Type B pancreatic cell (in vitro differentiated cells): ENCODE measurements at regions not wholly inside any gene's neighbourhood (a gene's known extent, or its start where the extent isn't known, plus 50 kb on each side); places are given as distances from the start of the nearest gene placed in this dataset.
"Not testable (repeated sequence)": the region's sequence is repeated elsewhere in the genome, so short reads cannot be mapped to it uniquely, and the experiment has no call there.

Source experiments
- DNase-seq: peaks from one replicate; pipeline ENCODE4 v3.0.0; 2021; ENCODE audit warnings: mixed read lengths; ENCODE audit not compliant: unreplicated experiment; ENCODE audit errors: extremely low spot score
- H3K27ac Mint-ChIP-seq: 2 replicates; pipeline ENCODE4 v1.8.0; 2021; ENCODE audit warnings: mild to moderate bottlenecking, mixed read lengths
- H3K27me3 Mint-ChIP-seq: 2 replicates; pipeline ENCODE4 v1.8.0; 2021; ENCODE audit warnings: mixed read lengths
- H3K36me3 Mint-ChIP-seq: 2 replicates; pipeline ENCODE4 v1.8.0; 2021; ENCODE audit warnings: mixed read lengths
- H3K4me1 Mint-ChIP-seq: one replicate; pipeline ENCODE4 v1.8.0; 2021; ENCODE audit warnings: mixed read lengths; ENCODE audit not compliant: unreplicated experiment
- H3K4me3 Mint-ChIP-seq: 2 replicates; pipeline ENCODE4 v1.8.0; 2021; ENCODE audit warnings: mild to moderate bottlenecking, mixed read lengths
- H3K9me3 Mint-ChIP-seq: 2 replicates; pipeline ENCODE4 v1.8.0; 2021; ENCODE audit warnings: mixed read lengths
- TF ChIP-seq, protein P1 (sequence below): fragments of 200-600 bp; sonication (generic); conservative IDR thresholded peaks from 2 replicates; pipeline ENCODE4 v1.5.0; 2021; ENCODE audit warnings: antibody characterized with exemption, mild to moderate bottlenecking

DNA sequence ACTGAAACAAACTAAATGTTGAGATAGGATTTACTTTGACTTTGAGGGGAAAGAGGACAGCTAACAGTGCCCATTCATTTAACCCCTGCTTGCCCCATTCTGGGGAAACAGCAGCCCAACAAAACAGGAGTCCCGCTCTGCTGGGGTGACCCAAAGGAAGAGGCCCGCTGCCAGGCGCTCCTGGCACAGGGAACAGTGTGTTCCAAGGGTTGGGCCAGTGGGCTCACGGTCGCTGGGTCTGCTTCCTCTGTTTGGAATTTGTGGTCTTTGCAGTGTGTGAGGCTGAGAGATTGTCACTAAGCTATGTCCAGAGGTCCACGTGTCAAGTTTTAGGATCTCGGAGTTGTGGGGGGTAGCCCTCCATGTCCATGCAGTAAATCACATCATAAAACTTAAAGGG lies 250.4 kb upstream of the C2CD4B start:
- Mint-ChIP-seq H3K27me3 (no peaks in the 10 kb centered on the region), H3K9me3 (no peaks in the 10 kb centered on the region), H3K36me3 (no peaks in the 10 kb centered on the region), H3K4me3 (no peak overlapping the region), H3K27ac (no peak overlapping the region), H3K4me1 (peaks cover 29% of the 10 kb centered on the region)
- TF ChIP-seq, protein P1, sequence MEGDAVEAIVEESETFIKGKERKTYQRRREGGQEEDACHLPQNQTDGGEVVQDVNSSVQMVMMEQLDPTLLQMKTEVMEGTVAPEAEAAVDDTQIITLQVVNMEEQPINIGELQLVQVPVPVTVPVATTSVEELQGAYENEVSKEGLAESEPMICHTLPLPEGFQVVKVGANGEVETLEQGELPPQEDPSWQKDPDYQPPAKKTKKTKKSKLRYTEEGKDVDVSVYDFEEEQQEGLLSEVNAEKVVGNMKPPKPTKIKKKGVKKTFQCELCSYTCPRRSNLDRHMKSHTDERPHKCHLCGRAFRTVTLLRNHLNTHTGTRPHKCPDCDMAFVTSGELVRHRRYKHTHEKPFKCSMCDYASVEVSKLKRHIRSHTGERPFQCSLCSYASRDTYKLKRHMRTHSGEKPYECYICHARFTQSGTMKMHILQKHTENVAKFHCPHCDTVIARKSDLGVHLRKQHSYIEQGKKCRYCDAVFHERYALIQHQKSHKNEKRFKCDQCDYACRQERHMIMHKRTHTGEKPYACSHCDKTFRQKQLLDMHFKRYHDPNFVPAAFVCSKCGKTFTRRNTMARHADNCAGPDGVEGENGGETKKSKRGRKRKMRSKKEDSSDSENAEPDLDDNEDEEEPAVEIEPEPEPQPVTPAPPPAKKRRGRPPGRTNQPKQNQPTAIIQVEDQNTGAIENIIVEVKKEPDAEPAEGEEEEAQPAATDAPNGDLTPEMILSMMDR, result no peak
- DNase-seq, result no peak

DNA sequence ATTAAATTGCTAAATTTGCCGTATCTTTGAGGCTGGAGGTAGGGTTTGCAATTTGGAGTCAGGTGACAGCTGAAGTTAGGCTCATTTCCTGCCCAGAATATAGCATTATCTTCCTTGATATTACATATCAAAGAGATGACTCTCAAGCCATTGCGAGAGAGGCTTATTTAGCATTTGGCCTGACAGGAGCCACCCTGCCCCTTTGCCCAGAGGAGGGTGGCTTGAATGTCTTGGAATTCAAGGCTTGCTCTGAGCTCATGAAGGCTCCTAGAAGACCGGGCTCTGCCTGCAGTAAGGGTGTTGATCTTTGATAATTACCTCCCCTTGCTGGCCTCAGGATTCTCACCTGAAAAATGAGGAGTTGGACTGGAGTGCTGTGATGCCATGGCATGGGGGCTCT lies 251.4 kb upstream of the C2CD4B start:
- Mint-ChIP-seq H3K4me1 (peaks cover 29% of the 10 kb centered on the region), H3K27ac (no peak overlapping the region), H3K27me3 (no peaks in the 10 kb centered on the region), H3K36me3 (peaks cover 4% of the 10 kb centered on the region), H3K9me3 (no peaks in the 10 kb centered on the region), H3K4me3 (no peak overlapping the region)
- DNase-seq, result no peak
- TF ChIP-seq, protein P1, result no peak

DNA sequence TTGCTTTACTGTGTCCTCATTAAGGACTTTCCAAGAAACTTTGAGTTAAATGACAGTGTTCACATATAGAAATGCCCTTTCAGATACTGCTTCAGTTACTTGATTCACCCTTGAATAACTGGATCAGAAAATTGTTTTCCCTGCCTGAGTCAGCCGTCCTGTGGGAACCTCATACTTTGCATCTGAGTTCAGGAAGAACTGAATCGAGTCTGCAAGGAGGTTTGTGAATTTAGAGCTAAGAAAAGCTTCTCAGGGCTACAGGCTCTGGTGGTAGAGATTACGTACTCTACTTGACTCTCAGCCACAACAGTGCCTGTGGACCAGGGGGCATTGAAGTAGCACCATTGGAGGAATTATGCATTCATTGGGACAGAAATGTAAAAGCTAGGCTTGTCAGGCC lies 252.4 kb upstream of the C2CD4B start:
- peaks cover 23% of the 10 kb centered on the region for H3K4me1 Mint-ChIP-seq
- H3K4me3 Mint-ChIP-seq, result no peak overlapping the region
- H3K9me3 Mint-ChIP-seq, result no peaks in the 10 kb centered on the region
- no peaks in the 10 kb centered on the region for H3K27me3 Mint-ChIP-seq
- no peak overlapping the region for H3K27ac Mint-ChIP-seq
- TF ChIP-seq, protein P1, result no peak
- DNase-seq, result no peak
- peaks cover 4% of the 10 kb centered on the region for H3K36me3 Mint-ChIP-seq

DNA sequence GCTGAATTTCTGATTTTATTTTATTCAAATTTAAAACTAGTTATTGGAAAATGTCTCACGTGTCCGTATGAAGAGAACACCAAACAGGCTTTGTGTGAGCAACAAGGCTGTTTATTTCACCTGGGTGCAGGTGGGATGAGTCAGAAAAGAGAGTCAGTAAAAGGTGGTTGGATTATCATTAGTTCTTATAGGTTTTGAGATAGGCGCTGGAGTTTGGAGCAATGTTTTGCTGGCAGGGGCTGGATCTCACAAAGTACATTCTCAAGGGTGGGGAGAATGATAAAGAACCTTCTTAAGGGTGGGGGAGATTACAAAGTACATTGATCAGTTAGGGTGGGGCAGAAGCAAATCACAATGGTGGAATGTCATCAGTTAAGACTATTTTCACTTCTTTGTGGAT lies 253.4 kb upstream of the C2CD4B start:
- H3K27ac Mint-ChIP-seq, H3K4me3 Mint-ChIP-seq, H3K27me3 Mint-ChIP-seq, H3K9me3 Mint-ChIP-seq, H3K36me3 Mint-ChIP-seq, DNase-seq: not testable (repeated sequence)
- H3K4me1 Mint-ChIP-seq, result peaks cover 12% of the 10 kb centered on the region

DNA sequence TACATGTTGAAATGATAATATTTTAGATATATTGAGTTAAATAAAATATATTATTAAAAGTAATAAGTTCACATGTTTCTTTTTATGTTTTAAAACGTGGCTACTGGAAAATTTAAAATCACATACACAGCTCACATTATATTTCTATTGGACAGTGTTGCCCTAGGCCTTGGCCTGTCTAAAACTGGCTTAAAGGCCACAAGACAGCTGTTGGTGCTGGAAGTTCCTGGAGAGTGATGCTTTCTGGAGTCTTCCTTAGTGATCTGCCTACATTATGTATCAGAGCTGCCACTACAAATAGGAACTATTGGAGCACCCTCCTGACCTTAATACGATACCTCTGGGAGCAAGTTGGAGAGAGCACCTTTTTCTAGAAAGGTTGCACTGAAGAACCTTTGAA lies 254.1 kb upstream of the C2CD4B start:
- Mint-ChIP-seq H3K27me3 (no peaks in the 10 kb centered on the region), H3K27ac (no peak overlapping the region), H3K9me3 (no peaks in the 10 kb centered on the region), H3K4me1 (peaks cover 11% of the 10 kb centered on the region), H3K4me3 (no peak overlapping the region), H3K36me3 (peaks cover 8% of the 10 kb centered on the region)
- DNase-seq, result no peak
- TF ChIP-seq, protein P1, result no peak

DNA sequence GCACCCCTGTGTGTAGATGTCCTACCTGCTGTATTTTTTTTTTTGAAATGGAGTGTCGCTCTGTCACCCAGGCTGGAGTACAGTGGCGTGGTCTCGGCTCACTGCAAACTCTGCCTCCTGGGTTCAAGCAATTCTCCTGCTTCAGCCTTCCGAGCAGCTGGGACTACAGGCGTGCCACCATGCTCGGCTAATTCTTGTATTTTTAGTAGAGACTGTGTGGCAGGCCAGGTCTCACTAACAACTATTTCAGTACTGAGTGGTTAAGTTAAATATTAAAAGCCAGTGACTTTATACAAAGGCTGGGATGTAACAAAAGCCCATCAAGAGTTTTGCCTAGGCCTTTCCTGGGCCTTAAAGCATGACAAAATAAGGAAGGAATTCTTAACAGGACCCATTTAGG lies 255.3 kb upstream of the C2CD4B start:
- H3K27ac Mint-ChIP-seq, H3K9me3 Mint-ChIP-seq, H3K4me3 Mint-ChIP-seq, H3K36me3 Mint-ChIP-seq, DNase-seq, H3K27me3 Mint-ChIP-seq: not testable (repeated sequence)
- peaks cover 11% of the 10 kb centered on the region for H3K4me1 Mint-ChIP-seq

DNA sequence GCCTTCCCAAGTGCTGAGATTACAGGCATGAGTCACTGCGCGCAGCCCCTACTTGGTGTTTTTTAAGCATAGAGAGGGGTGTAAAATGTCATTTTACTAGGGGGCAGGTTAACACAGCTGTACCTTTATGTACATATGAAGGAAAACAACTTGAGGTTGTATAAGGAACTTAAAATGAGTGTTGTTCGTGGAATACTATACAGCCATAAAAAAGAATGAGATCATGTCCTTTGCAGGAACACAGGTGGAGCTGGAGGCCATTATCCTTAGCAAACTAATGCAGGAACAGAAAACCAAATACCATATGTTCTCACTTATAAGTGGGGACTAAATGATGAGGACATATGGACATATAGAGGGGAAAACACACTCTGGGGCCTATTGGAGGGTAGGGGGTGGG lies 256.2 kb upstream of the C2CD4B start:
- DNase-seq, result no peak
- no peaks in the 10 kb centered on the region for H3K9me3 Mint-ChIP-seq
- no peaks in the 10 kb centered on the region for H3K27me3 Mint-ChIP-seq
- H3K4me3 Mint-ChIP-seq, result no peak overlapping the region
- peaks cover 11% of the 10 kb centered on the region for H3K4me1 Mint-ChIP-seq
- TF ChIP-seq, protein P1, result no peak
- no peak overlapping the region for H3K27ac Mint-ChIP-seq
- peaks cover 8% of the 10 kb centered on the region for H3K36me3 Mint-ChIP-seq
